HCT116 (cell line): ENCODE measurements at regions not wholly inside any gene's neighbourhood (a gene's known extent, or its start where the extent isn't known, plus 50 kb on each side); places are given as distances from the start of the nearest gene placed in this dataset.

ENCODE experiments used
- ATAC-seq: fragments of 200-7000 bp; cut with Tn5 transposase; 2 replicates; pipeline ENCODE4 v1.9.1; 2020; ENCODE audit warnings: mild to moderate bottlenecking, moderate library complexity
- BruUV-seq: library from RNA; stranded (reverse); fragments of 400-500 nt; replicated peaks from 2 replicates; lab custom pipeline; 2021; lab: Mats Ljungman, UMichigan
- CTCF ChIA-PET: fragments of 300-600 bp; sonication (Branson Sonifier 250); formaldehyde crosslinking; loops from one replicate; lab custom pipeline; 2021; ENCODE audit warnings: antibody characterized with exemption; lab: Charles Lee
- POLR2A ChIA-PET: fragments of 300-600, 350-600 bp; sonication (Branson Sonifier 250); formaldehyde crosslinking; loops from one replicate; lab custom pipeline; 2021; ENCODE audit warnings: antibody characterized with exemption; lab: Charles Lee
- RAD21 ChIA-PET, 2 experiments: fragments of 300-600 bp; sonication (Branson Sonifier 250); formaldehyde crosslinking; loops; one replicate each; lab custom pipeline; 2023; ENCODE audit warnings: low total read pairs in 2 of 2; ENCODE audit not compliant: uncharacterized antibody in 2 of 2, unreplicated experiment in 2 of 2, low non-redundant PET in 1 of 2; lab: Charles Lee
- DNase-seq: peaks from one replicate; pipeline ENCODE4 v3.0.0-alpha.2; 2010; ENCODE audit warnings: low read depth, low spot score
- H2AFZ ChIP-seq: fragments of 200-600 bp; shearing (Covaris generic), sonication (generic); 2 replicates; pipeline ENCODE4 v1.6.1; 2017; ENCODE audit warnings: low read depth, mixed run types, mixed read lengths, antibody characterized with exemption, low read length; ENCODE audit not compliant: poor library complexity, severe bottlenecking
- H3K27ac ChIP-seq: 2 replicates; pipeline ENCODE4 v1.5.1; 2012; ENCODE audit warnings: low read depth, low read length
- H3K27me3 ChIP-seq: fragments of 200-600 bp; sonication (generic); 2 replicates; pipeline ENCODE4 v1.6.1; 2016; ENCODE audit warnings: mixed run types, low read length, mixed read lengths; ENCODE audit not compliant: insufficient read depth
- H3K36me3 ChIP-seq, 2 experiments: fragments of 200-500 bp in 1 of 2; fragments of 200-600 bp in 1 of 2; sonication (Bioruptor generic) in 1 of 2; sonication (generic) in 1 of 2; 2 replicates each; pipeline versions ENCODE4 v1.5.1 to v1.6.1; 2014 to 2016; ENCODE audit warnings: low read length in 2 of 2, inconsistent platforms in 1 of 2, mixed read lengths in 1 of 2, mixed run types in 1 of 2; ENCODE audit not compliant: insufficient read depth in 2 of 2, control insufficient read depth in 1 of 2
- H3K4me1 ChIP-seq, 2 experiments: fragments of 200-600 bp in 1 of 2; sonication (generic) in 1 of 2; 2 replicates each; pipeline versions ENCODE4 v1.5.1 to v1.6.1; 2012 to 2017; ENCODE audit warnings: low read length in 2 of 2, inconsistent platforms in 1 of 2, mild to moderate bottlenecking in 1 of 2, mixed read lengths in 1 of 2, mixed run types in 1 of 2, moderate library complexity in 1 of 2; ENCODE audit not compliant: insufficient read depth in 2 of 2, control insufficient read depth in 1 of 2
- H3K4me2 ChIP-seq: fragments of 200-600 bp; sonication (generic); 2 replicates; pipeline ENCODE4 v1.6.1; 2017; ENCODE audit warnings: mixed run types, low read length, mixed read lengths
- H3K4me3 ChIP-seq, 2 experiments: fragments of 200-600 bp in 1 of 2; sonication (generic) in 1 of 2; replicated peaks in 1 of 2; 2 replicates each; pipeline ENCODE4 v1.5.1; 2011 to 2016; ENCODE audit warnings: low read length in 2 of 2, control low read depth in 1 of 2, low read depth in 1 of 2, mild to moderate bottlenecking in 1 of 2, mixed read lengths in 1 of 2, mixed run types in 1 of 2
- H3K79me2 ChIP-seq: fragments of 200-600 bp; sonication (generic); 2 replicates; pipeline ENCODE4 v1.6.1; 2017; ENCODE audit warnings: mild to moderate bottlenecking, mixed run types, low read length, moderate library complexity, mixed read lengths; ENCODE audit not compliant: insufficient read depth
- H3K9ac ChIP-seq: fragments of 200-600 bp; sonication (generic); 2 replicates; pipeline ENCODE4 v1.6.1; 2016; ENCODE audit warnings: low read length, mixed read lengths
- H3K9me2 ChIP-seq: fragments of 200-600 bp; sonication (generic), shearing (Covaris generic); 2 replicates; pipeline ENCODE4 v1.6.1; 2017; ENCODE audit warnings: mixed run types, mild to moderate bottlenecking, moderate library complexity; ENCODE audit not compliant: insufficient read depth
- H3K9me3 ChIP-seq, 2 experiments: fragments of 200-500 bp in 1 of 2; fragments of 200-600 bp in 1 of 2; sonication (Bioruptor generic) in 1 of 2; sonication (generic) in 1 of 2; 2 replicates each; pipeline ENCODE4 v1.6.1; 2014 to 2017; ENCODE audit warnings: low read length in 2 of 2, mixed read lengths in 2 of 2, inconsistent platforms in 1 of 2, low read depth in 1 of 2, mild to moderate bottlenecking in 1 of 2, mixed run types in 1 of 2, moderate library complexity in 1 of 2; ENCODE audit not compliant: control insufficient read depth in 1 of 2, insufficient read depth in 1 of 2
- H4K20me1 ChIP-seq: fragments of 200-600 bp; sonication (generic), shearing (Covaris generic); 2 replicates; pipeline ENCODE4 v1.6.1; 2017; ENCODE audit warnings: mixed run types, mild to moderate bottlenecking, moderate library complexity; ENCODE audit not compliant: insufficient read depth
- ATF3 ChIP-seq: IDR thresholded peaks from 2 replicates; pipeline ENCODE4 v1.6.1; 2012
- CBX3 ChIP-seq: IDR thresholded peaks from 2 replicates; pipeline ENCODE4 v1.6.1; 2012; ENCODE audit warnings: low read depth
- CEBPB ChIP-seq: IDR thresholded peaks from 2 replicates; pipeline ENCODE4 v1.6.1; 2012; ENCODE audit warnings: low read depth
- CTCF ChIP-seq, 3 experiments: fragments of 200-600 bp in 1 of 3; sonication (generic) in 1 of 3; IDR thresholded peaks in 2 of 3; conservative IDR thresholded peaks in 1 of 3; 2 replicates each; pipeline ENCODE4 v1.5.1; 2012 to 2017; ENCODE audit warnings: low read depth in 2 of 3, low read length in 2 of 3, antibody characterized with exemption in 1 of 3, borderline replicate concordance in 1 of 3, control low read depth in 1 of 3, mild to moderate bottlenecking in 1 of 3, mixed read lengths in 1 of 3, mixed run types in 1 of 3, moderate library complexity in 1 of 3; ENCODE audit not compliant: insufficient read depth in 1 of 3
- EGR1 ChIP-seq: IDR thresholded peaks from 2 replicates; pipeline ENCODE4 v1.6.1; 2012; ENCODE audit warnings: low read depth
- ELF1 ChIP-seq: IDR thresholded peaks from 2 replicates; pipeline ENCODE4 v1.6.1; 2012; ENCODE audit warnings: low read depth, borderline replicate concordance
- EZH2 ChIP-seq: fragments of 200-600 bp; sonication (generic); IDR thresholded peaks from 2 replicates; pipeline ENCODE4 v1.6.1; 2017; ENCODE audit warnings: antibody characterized with exemption, mixed run types
- EZH2phosphoT487 ChIP-seq: fragments of 200-600 bp; IDR thresholded peaks from 2 replicates; pipeline ENCODE4 v1.6.1; 2018; ENCODE audit warnings: antibody characterized with exemption, borderline replicate concordance
- MAX ChIP-seq: IDR thresholded peaks from 2 replicates; pipeline ENCODE4 v1.6.1; 2012
- POLR2A ChIP-seq: IDR thresholded peaks from 2 replicates; pipeline ENCODE4 v1.7.0; 2011; ENCODE audit warnings: borderline replicate concordance; ENCODE audit not compliant: insufficient read depth, insufficient read length; ENCODE audit errors: extremely low read depth
- POLR2AphosphoS5 ChIP-seq: IDR thresholded peaks from 2 replicates; pipeline ENCODE4 v1.6.1; 2011; ENCODE audit warnings: mild to moderate bottlenecking, low read depth, low read length, moderate library complexity
- RAD21 ChIP-seq: IDR thresholded peaks from 2 replicates; pipeline ENCODE4 v1.6.1; 2012; ENCODE audit warnings: low read depth, mild to moderate bottlenecking
- REST ChIP-seq: IDR thresholded peaks from 2 replicates; pipeline ENCODE4 v1.6.1; 2012; ENCODE audit warnings: low read depth
- SIN3A ChIP-seq: IDR thresholded peaks from 2 replicates; pipeline ENCODE4 v1.6.1; 2012; ENCODE audit warnings: low read depth
- SP1 ChIP-seq: IDR thresholded peaks from 2 replicates; pipeline ENCODE4 v1.6.1; 2012; ENCODE audit warnings: low read depth
- SRF ChIP-seq: IDR thresholded peaks from 2 replicates; pipeline ENCODE4 v1.6.1; 2012; ENCODE audit warnings: low read depth
- YY1 ChIP-seq: IDR thresholded peaks from 2 replicates; pipeline ENCODE4 v1.6.1; 2011; ENCODE audit warnings: low read length, low read depth, moderate library complexity, mild to moderate bottlenecking; ENCODE audit not compliant: insufficient replicate concordance; ENCODE audit errors: extremely low read depth
- ZBTB33 ChIP-seq: IDR thresholded peaks from 2 replicates; pipeline ENCODE4 v1.6.1; 2011; ENCODE audit warnings: mild to moderate bottlenecking, low read length, moderate library complexity; ENCODE audit not compliant: insufficient replicate concordance; ENCODE audit errors: extremely low read depth
- ZFX ChIP-seq: fragments of 450-650 bp; IDR thresholded peaks from 2 replicates; pipeline ENCODE4 v1.6.1; 2017
- ZNF274 ChIP-seq: fragments of 200-500 bp; sonication (Bioruptor generic); IDR thresholded peaks from 2 replicates; pipeline ENCODE4 v1.6.1; 2014; ENCODE audit warnings: mild to moderate bottlenecking, low read depth, low read length, inconsistent platforms
- intact Hi-C: fragments of 100-400 bp; cut with micrococcal nuclease; formaldehyde crosslinking; loops from 2 replicates; pipeline ENCODE4 v1.10.0; 2022

GRCh38 chr3:68535782-68536181, 396.6 kb downstream of the TAFA4 start:
- Histone ChIP-seq H3K27ac (no peak overlapping the region), H3K4me1 (no peaks in the 10 kb centered on the region), H3K9ac (no peak overlapping the region), H3K4me3 (no peak overlapping the region), H3K27me3 (no peaks in the 10 kb centered on the region), H3K36me3 (no peaks in the 10 kb centered on the region), H2AFZ (no peak overlapping the region), H3K9me3 (peaks cover 3 to 12% of the 10 kb centered on the region in 2 experiments; a peak in 2 of 4 replicates), H3K9me2 (no peaks in the 10 kb centered on the region), H3K4me2 (no peak overlapping the region), H4K20me1 (no peaks in the 10 kb centered on the region), H3K79me2 (no peaks in the 10 kb centered on the region)
- ATAC-seq (no peak), DNase-seq (no peak)
- TF ChIP-seq EZH2phosphoT487: no peak
- no peak for TF ChIP-seq SRF
- TF ChIP-seq REST: no peak
- TF ChIP-seq SIN3A: no peak
- TF ChIP-seq RAD21: no peak
- TF ChIP-seq ELF1: no peak
- TF ChIP-seq ZFX: no peak
- no peak for TF ChIP-seq ZBTB33
- TF ChIP-seq EGR1: no peak
- no peak for TF ChIP-seq EZH2
- no peak for TF ChIP-seq POLR2AphosphoS5
- no peak for TF ChIP-seq CTCF (IDR thresholded peaks at IDR 0.05 in 2 of 3, conservative IDR thresholded peaks at IDR 0.05 in 1 of 3; ENCODE audit: borderline replicate concordance in 1 of 3, insufficient read depth in 1 of 3, low read depth in 2 of 3, low read length in 2 of 3)
- TF ChIP-seq POLR2A: no peak
- TF ChIP-seq MAX: no peak
- TF ChIP-seq ATF3: no peak
- TF ChIP-seq ZNF274: no peak
- TF ChIP-seq SP1: no peak
- TF ChIP-seq CBX3: no peak
- TF ChIP-seq CEBPB: no peak
- no peak for TF ChIP-seq YY1
- ChIA-PET POLR2A (no interaction called here), RAD21 (no interaction called here), CTCF (no interaction called here)
- intact Hi-C loops: no loop called here
- no TSS peak for BruUV-seq
